HPDE6-E6E7 (cell line): ENCODE measurements at regions not wholly inside any gene's neighbourhood (a gene's known extent, or its start where the extent isn't known, plus 50 kb on each side); places are given as distances from the start of the nearest gene placed in this dataset.
"Not testable (repeated sequence)": the region's sequence is repeated elsewhere in the genome, so short reads cannot be mapped to it uniquely, and the experiment has no call there.

Experiments
- DNase-seq: peaks from one replicate; pipeline ENCODE4 v3.0.0; 2011; ENCODE audit warnings: missing footprints; ENCODE audit errors: extremely low spot score

- DNase-seq, result no peak
Observed at GRCh38 chr5:17364987-17365810, 132.8 kb upstream of the TAF11L2 start.

GRCh38 chr5:17365811-17366138, 132.3 kb upstream of the TAF11L2 start:
- DNase-seq, result no peak

GRCh38 chr5:17367256-17367840, 130.7 kb upstream of the TAF11L2 start:
- DNase-seq, result no peak

- peak; percentile 47 for DNase-seq
Observed at GRCh38 chr5:17370651-17371050, 127.4 kb upstream of the TAF11L2 start.

- no peak for DNase-seq
Observed at GRCh38 chr5:17373406-17373805, 124.6 kb upstream of the TAF11L2 start.

- peak; percentile 56 for DNase-seq
Observed at GRCh38 chr5:17373814-17374556, 124.0 kb upstream of the TAF11L2 start.

GRCh38 chr5:17374973-17375742, 122.9 kb upstream of the TAF11L2 start:
- DNase-seq, result peak; percentile 82

GRCh38 chr5:17375886-17376285, 122.1 kb upstream of the TAF11L2 start:
- DNase-seq, result not testable (repeated sequence)

- no peak for DNase-seq
Observed at GRCh38 chr5:17378346-17378997, 119.6 kb upstream of the TAF11L2 start.

- DNase-seq, result no peak
Observed at GRCh38 chr5:17379100-17379951, 118.7 kb upstream of the TAF11L2 start.

GRCh38 chr5:17381932-17382331, 116.1 kb upstream of the TAF11L2 start:
- DNase-seq, result no peak

GRCh38 chr5:17383526-17383925, 114.5 kb upstream of the TAF11L2 start:
- DNase-seq, result no peak

- no peak for DNase-seq
Observed at GRCh38 chr5:17384181-17384580, 113.8 kb upstream of the TAF11L2 start.

- no peak for DNase-seq
Observed at GRCh38 chr5:17388717-17389116, 109.3 kb upstream of the TAF11L2 start.

- no peak for DNase-seq
Observed at GRCh38 chr5:17394086-17394485, 103.9 kb upstream of the TAF11L2 start.

- DNase-seq, result no peak
Observed at GRCh38 chr5:17395106-17395880, 102.7 kb upstream of the TAF11L2 start.

- DNase-seq, result no peak
Observed at GRCh38 chr5:17396247-17396646, 101.8 kb upstream of the TAF11L2 start.

GRCh38 chr5:17398431-17398830, 99.6 kb upstream of the TAF11L2 start:
- DNase-seq, result peak; percentile 40

GRCh38 chr5:17398866-17399835, 98.9 kb upstream of the TAF11L2 start:
- no peak for DNase-seq
